HCT116 (cell line): ENCODE measurements at regions not wholly inside any gene's neighbourhood (a gene's known extent, or its start where the extent isn't known, plus 50 kb on each side); places are given as distances from the start of the nearest gene placed in this dataset.

Experiments used
- ATAC-seq: fragments of 200-7000 bp; cut with Tn5 transposase; 2 replicates; pipeline ENCODE4 v1.9.1; 2020; ENCODE audit warnings: mild to moderate bottlenecking, moderate library complexity
- BruUV-seq: library from RNA; stranded (reverse); fragments of 400-500 nt; replicated peaks from 2 replicates; lab custom pipeline; 2021; lab: Mats Ljungman, UMichigan
- CTCF ChIA-PET: fragments of 300-600 bp; sonication (Branson Sonifier 250); formaldehyde crosslinking; loops from one replicate; lab custom pipeline; 2021; ENCODE audit warnings: antibody characterized with exemption; lab: Charles Lee
- POLR2A ChIA-PET: fragments of 300-600, 350-600 bp; sonication (Branson Sonifier 250); formaldehyde crosslinking; loops from one replicate; lab custom pipeline; 2021; ENCODE audit warnings: antibody characterized with exemption; lab: Charles Lee
- RAD21 ChIA-PET, 2 experiments: fragments of 300-600 bp; sonication (Branson Sonifier 250); formaldehyde crosslinking; loops; one replicate each; lab custom pipeline; 2023; ENCODE audit warnings: low total read pairs in 2 of 2; ENCODE audit not compliant: uncharacterized antibody in 2 of 2, unreplicated experiment in 2 of 2, low non-redundant PET in 1 of 2; lab: Charles Lee
- DNase-seq: peaks from one replicate; pipeline ENCODE4 v3.0.0-alpha.2; 2010; ENCODE audit warnings: low read depth, low spot score
- H2AFZ ChIP-seq: fragments of 200-600 bp; shearing (Covaris generic), sonication (generic); 2 replicates; pipeline ENCODE4 v1.6.1; 2017; ENCODE audit warnings: low read depth, mixed run types, mixed read lengths, antibody characterized with exemption, low read length; ENCODE audit not compliant: poor library complexity, severe bottlenecking
- H3K27ac ChIP-seq: 2 replicates; pipeline ENCODE4 v1.5.1; 2012; ENCODE audit warnings: low read depth, low read length
- H3K27me3 ChIP-seq: fragments of 200-600 bp; sonication (generic); 2 replicates; pipeline ENCODE4 v1.6.1; 2016; ENCODE audit warnings: mixed run types, low read length, mixed read lengths; ENCODE audit not compliant: insufficient read depth
- H3K36me3 ChIP-seq, 2 experiments: fragments of 200-500 bp in 1 of 2; fragments of 200-600 bp in 1 of 2; sonication (Bioruptor generic) in 1 of 2; sonication (generic) in 1 of 2; 2 replicates each; pipeline versions ENCODE4 v1.5.1 to v1.6.1; 2014 to 2016; ENCODE audit warnings: low read length in 2 of 2, inconsistent platforms in 1 of 2, mixed read lengths in 1 of 2, mixed run types in 1 of 2; ENCODE audit not compliant: insufficient read depth in 2 of 2, control insufficient read depth in 1 of 2
- H3K4me1 ChIP-seq, 2 experiments: fragments of 200-600 bp in 1 of 2; sonication (generic) in 1 of 2; 2 replicates each; pipeline versions ENCODE4 v1.5.1 to v1.6.1; 2012 to 2017; ENCODE audit warnings: low read length in 2 of 2, inconsistent platforms in 1 of 2, mild to moderate bottlenecking in 1 of 2, mixed read lengths in 1 of 2, mixed run types in 1 of 2, moderate library complexity in 1 of 2; ENCODE audit not compliant: insufficient read depth in 2 of 2, control insufficient read depth in 1 of 2
- H3K4me2 ChIP-seq: fragments of 200-600 bp; sonication (generic); 2 replicates; pipeline ENCODE4 v1.6.1; 2017; ENCODE audit warnings: mixed run types, low read length, mixed read lengths
- H3K4me3 ChIP-seq, 2 experiments: fragments of 200-600 bp in 1 of 2; sonication (generic) in 1 of 2; replicated peaks in 1 of 2; 2 replicates each; pipeline ENCODE4 v1.5.1; 2011 to 2016; ENCODE audit warnings: low read length in 2 of 2, control low read depth in 1 of 2, low read depth in 1 of 2, mild to moderate bottlenecking in 1 of 2, mixed read lengths in 1 of 2, mixed run types in 1 of 2
- H3K79me2 ChIP-seq: fragments of 200-600 bp; sonication (generic); 2 replicates; pipeline ENCODE4 v1.6.1; 2017; ENCODE audit warnings: mild to moderate bottlenecking, mixed run types, low read length, moderate library complexity, mixed read lengths; ENCODE audit not compliant: insufficient read depth
- H3K9ac ChIP-seq: fragments of 200-600 bp; sonication (generic); 2 replicates; pipeline ENCODE4 v1.6.1; 2016; ENCODE audit warnings: low read length, mixed read lengths
- H3K9me2 ChIP-seq: fragments of 200-600 bp; sonication (generic), shearing (Covaris generic); 2 replicates; pipeline ENCODE4 v1.6.1; 2017; ENCODE audit warnings: mixed run types, mild to moderate bottlenecking, moderate library complexity; ENCODE audit not compliant: insufficient read depth
- H3K9me3 ChIP-seq, 2 experiments: fragments of 200-500 bp in 1 of 2; fragments of 200-600 bp in 1 of 2; sonication (Bioruptor generic) in 1 of 2; sonication (generic) in 1 of 2; 2 replicates each; pipeline ENCODE4 v1.6.1; 2014 to 2017; ENCODE audit warnings: low read length in 2 of 2, mixed read lengths in 2 of 2, inconsistent platforms in 1 of 2, low read depth in 1 of 2, mild to moderate bottlenecking in 1 of 2, mixed run types in 1 of 2, moderate library complexity in 1 of 2; ENCODE audit not compliant: control insufficient read depth in 1 of 2, insufficient read depth in 1 of 2
- H4K20me1 ChIP-seq: fragments of 200-600 bp; sonication (generic), shearing (Covaris generic); 2 replicates; pipeline ENCODE4 v1.6.1; 2017; ENCODE audit warnings: mixed run types, mild to moderate bottlenecking, moderate library complexity; ENCODE audit not compliant: insufficient read depth
- CBX3 ChIP-seq: IDR thresholded peaks from 2 replicates; pipeline ENCODE4 v1.6.1; 2012; ENCODE audit warnings: low read depth
- CTCF ChIP-seq, 3 experiments: fragments of 200-600 bp in 1 of 3; sonication (generic) in 1 of 3; IDR thresholded peaks in 2 of 3; conservative IDR thresholded peaks in 1 of 3; 2 replicates each; pipeline ENCODE4 v1.5.1; 2012 to 2017; ENCODE audit warnings: low read depth in 2 of 3, low read length in 2 of 3, antibody characterized with exemption in 1 of 3, borderline replicate concordance in 1 of 3, control low read depth in 1 of 3, mild to moderate bottlenecking in 1 of 3, mixed read lengths in 1 of 3, mixed run types in 1 of 3, moderate library complexity in 1 of 3; ENCODE audit not compliant: insufficient read depth in 1 of 3
- EGR1 ChIP-seq: IDR thresholded peaks from 2 replicates; pipeline ENCODE4 v1.6.1; 2012; ENCODE audit warnings: low read depth
- EZH2phosphoT487 ChIP-seq: fragments of 200-600 bp; IDR thresholded peaks from 2 replicates; pipeline ENCODE4 v1.6.1; 2018; ENCODE audit warnings: antibody characterized with exemption, borderline replicate concordance
- FOSL1 ChIP-seq: IDR thresholded peaks from 2 replicates; pipeline ENCODE4 v1.6.1; 2012; ENCODE audit warnings: low read depth
- POLR2A ChIP-seq: IDR thresholded peaks from 2 replicates; pipeline ENCODE4 v1.7.0; 2011; ENCODE audit warnings: borderline replicate concordance; ENCODE audit not compliant: insufficient read depth, insufficient read length; ENCODE audit errors: extremely low read depth
- POLR2AphosphoS5 ChIP-seq: IDR thresholded peaks from 2 replicates; pipeline ENCODE4 v1.6.1; 2011; ENCODE audit warnings: mild to moderate bottlenecking, low read depth, low read length, moderate library complexity
- RAD21 ChIP-seq: IDR thresholded peaks from 2 replicates; pipeline ENCODE4 v1.6.1; 2012; ENCODE audit warnings: low read depth, mild to moderate bottlenecking
- REST ChIP-seq: IDR thresholded peaks from 2 replicates; pipeline ENCODE4 v1.6.1; 2012; ENCODE audit warnings: low read depth
- SIN3A ChIP-seq: IDR thresholded peaks from 2 replicates; pipeline ENCODE4 v1.6.1; 2012; ENCODE audit warnings: low read depth
- SP1 ChIP-seq: IDR thresholded peaks from 2 replicates; pipeline ENCODE4 v1.6.1; 2012; ENCODE audit warnings: low read depth
- SRF ChIP-seq: IDR thresholded peaks from 2 replicates; pipeline ENCODE4 v1.6.1; 2012; ENCODE audit warnings: low read depth
- TCF7L2 ChIP-seq: IDR thresholded peaks from 2 replicates; pipeline ENCODE4 v1.7.0; 2011; ENCODE audit warnings: borderline replicate concordance, inconsistent platforms; ENCODE audit not compliant: insufficient read depth, insufficient read length; ENCODE audit errors: extremely low read depth
- YY1 ChIP-seq: IDR thresholded peaks from 2 replicates; pipeline ENCODE4 v1.6.1; 2011; ENCODE audit warnings: low read length, low read depth, moderate library complexity, mild to moderate bottlenecking; ENCODE audit not compliant: insufficient replicate concordance; ENCODE audit errors: extremely low read depth
- ZBTB33 ChIP-seq: IDR thresholded peaks from 2 replicates; pipeline ENCODE4 v1.6.1; 2011; ENCODE audit warnings: mild to moderate bottlenecking, low read length, moderate library complexity; ENCODE audit not compliant: insufficient replicate concordance; ENCODE audit errors: extremely low read depth
- ZFX ChIP-seq: fragments of 450-650 bp; IDR thresholded peaks from 2 replicates; pipeline ENCODE4 v1.6.1; 2017
- ZNF274 ChIP-seq: fragments of 200-500 bp; sonication (Bioruptor generic); IDR thresholded peaks from 2 replicates; pipeline ENCODE4 v1.6.1; 2014; ENCODE audit warnings: mild to moderate bottlenecking, low read depth, low read length, inconsistent platforms
- intact Hi-C: fragments of 100-400 bp; cut with micrococcal nuclease; formaldehyde crosslinking; loops from 2 replicates; pipeline ENCODE4 v1.10.0; 2022
- TF ChIP-seq, protein P1 (sequence below): IDR thresholded peaks from 2 replicates; pipeline ENCODE4 v1.6.1; 2012

DNA sequence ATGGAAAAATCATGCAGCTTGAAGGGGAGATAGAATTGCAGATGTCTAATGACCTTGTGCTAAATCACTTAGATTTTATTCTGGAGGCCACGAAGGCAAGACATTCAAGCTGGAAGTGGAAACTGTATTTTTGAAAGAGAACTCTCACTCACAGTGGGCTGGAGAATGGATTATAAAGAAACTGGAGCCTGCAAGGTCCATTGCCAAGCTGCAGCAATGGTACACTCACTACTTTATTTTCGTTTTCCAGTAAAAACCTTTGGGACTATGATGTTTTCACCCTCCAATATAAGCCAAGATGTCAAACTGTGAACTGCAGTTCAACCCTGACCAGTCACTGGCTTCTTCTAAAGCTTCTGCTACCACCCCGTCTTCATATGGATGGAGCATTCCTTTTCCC is 62.0 kb downstream of the SKIDA1 start:
- no peak overlapping the region for H3K4me3 ChIP-seq
- RAD21 ChIA-PET, result no interaction called here
- no peaks in the 10 kb centered on the region for H3K36me3 ChIP-seq
- H3K79me2 ChIP-seq, result no peaks in the 10 kb centered on the region
- POLR2A ChIA-PET, result no interaction called here
- no peak for DNase-seq
- TF ChIP-seq TCF7L2, result no peak
- TF ChIP-seq POLR2A, result no peak
- TF ChIP-seq RAD21, result no peak
- TF ChIP-seq YY1, result no peak
- TF ChIP-seq ZFX, result no peak
- no peak for TF ChIP-seq POLR2AphosphoS5
- no peak for TF ChIP-seq CBX3
- TF ChIP-seq EGR1, result no peak
- TF ChIP-seq REST, result no peak
- TF ChIP-seq SP1, result no peak
- TF ChIP-seq EZH2phosphoT487, result no peak
- TF ChIP-seq FOSL1, result no peak
- no peak for TF ChIP-seq SRF
- TF ChIP-seq ZNF274, result no peak
- TF ChIP-seq ZBTB33, result no peak
- TF ChIP-seq, protein P1, sequence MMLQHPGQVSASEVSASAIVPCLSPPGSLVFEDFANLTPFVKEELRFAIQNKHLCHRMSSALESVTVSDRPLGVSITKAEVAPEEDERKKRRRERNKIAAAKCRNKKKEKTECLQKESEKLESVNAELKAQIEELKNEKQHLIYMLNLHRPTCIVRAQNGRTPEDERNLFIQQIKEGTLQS, result no peak
- TF ChIP-seq SIN3A, result no peak
- TF ChIP-seq CTCF (IDR thresholded peaks at IDR 0.05 in 2 of 3, conservative IDR thresholded peaks at IDR 0.05 in 1 of 3; ENCODE audit: borderline replicate concordance in 1 of 3, insufficient read depth in 1 of 3, low read depth in 2 of 3, low read length in 2 of 3), result no peak
- no peak overlapping the region for H3K9ac ChIP-seq
- H4K20me1 ChIP-seq, result no peaks in the 10 kb centered on the region
- no peaks in the 10 kb centered on the region for H3K9me3 ChIP-seq
- ATAC-seq, result no peak
- no peaks in the 10 kb centered on the region for H3K27me3 ChIP-seq
- no peaks in the 10 kb centered on the region for H3K4me1 ChIP-seq
- CTCF ChIA-PET, result no interaction called here
- H2AFZ ChIP-seq, result no peak overlapping the region
- BruUV-seq, result no TSS peak
- H3K27ac ChIP-seq, result no peak overlapping the region
- H3K9me2 ChIP-seq, result no peaks in the 10 kb centered on the region
- intact Hi-C loops, result no loop called here
- no peak overlapping the region for H3K4me2 ChIP-seq
